Neural cell (in vitro differentiated cells): ENCODE measurements at regions not wholly inside any gene's neighbourhood (a gene's known extent, or its start where the extent isn't known, plus 50 kb on each side); places are given as distances from the start of the nearest gene placed in this dataset.

Experiments used
- EZH2 ChIP-seq: fragments of 200-600, 300-800 bp; shearing (Covaris generic), sonication (generic); IDR thresholded peaks from 2 replicates; pipeline ENCODE4 v1.6.1; 2014; ENCODE audit warnings: antibody characterized with exemption, low read length, borderline replicate concordance, mild to moderate bottlenecking; ENCODE audit not compliant: insufficient read depth, poor library complexity, severe bottlenecking
- SMC3 ChIP-seq: fragments of 450-650 bp; conservative IDR thresholded peaks from 2 replicates; pipeline ENCODE4 v1.6.1; 2014; ENCODE audit warnings: antibody characterized with exemption, mild to moderate bottlenecking, moderate library complexity; ENCODE audit not compliant: poor library complexity
- TAF1 ChIP-seq: IDR thresholded peaks from 2 replicates; pipeline ENCODE4 v1.6.1; 2012; ENCODE audit warnings: low read depth
- TF ChIP-seq, protein P1 (sequence below): fragments of 450-650 bp; IDR thresholded peaks from 2 replicates; pipeline ENCODE4 v1.5.1; 2014; ENCODE audit warnings: antibody characterized with exemption, mild to moderate bottlenecking, moderate library complexity; ENCODE audit not compliant: poor library complexity, severe bottlenecking
- TF ChIP-seq, protein P2 (sequence below): IDR thresholded peaks from 2 replicates; pipeline ENCODE4 v1.6.1; 2012; ENCODE audit warnings: borderline replicate concordance

DNA sequence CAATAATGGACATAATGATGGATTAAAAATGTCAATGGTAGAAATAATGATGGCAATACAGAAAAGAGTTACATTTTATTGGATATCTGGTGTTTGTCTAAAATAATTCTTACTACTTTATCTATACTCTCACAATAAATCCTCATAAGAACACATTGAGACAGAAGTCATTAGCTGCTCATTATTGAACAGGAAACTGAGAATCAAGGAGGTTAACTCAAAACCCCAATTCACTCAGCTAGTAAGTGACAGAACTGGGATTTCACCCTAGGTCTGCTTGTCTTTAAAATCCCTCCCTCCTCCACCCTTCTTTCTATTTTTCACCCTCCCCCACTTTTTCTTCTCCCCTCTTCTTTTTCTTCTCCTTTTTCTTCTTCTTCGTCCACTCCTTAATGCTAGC is 285.8 kb upstream of the TNC start:
- TF ChIP-seq, protein P1, sequence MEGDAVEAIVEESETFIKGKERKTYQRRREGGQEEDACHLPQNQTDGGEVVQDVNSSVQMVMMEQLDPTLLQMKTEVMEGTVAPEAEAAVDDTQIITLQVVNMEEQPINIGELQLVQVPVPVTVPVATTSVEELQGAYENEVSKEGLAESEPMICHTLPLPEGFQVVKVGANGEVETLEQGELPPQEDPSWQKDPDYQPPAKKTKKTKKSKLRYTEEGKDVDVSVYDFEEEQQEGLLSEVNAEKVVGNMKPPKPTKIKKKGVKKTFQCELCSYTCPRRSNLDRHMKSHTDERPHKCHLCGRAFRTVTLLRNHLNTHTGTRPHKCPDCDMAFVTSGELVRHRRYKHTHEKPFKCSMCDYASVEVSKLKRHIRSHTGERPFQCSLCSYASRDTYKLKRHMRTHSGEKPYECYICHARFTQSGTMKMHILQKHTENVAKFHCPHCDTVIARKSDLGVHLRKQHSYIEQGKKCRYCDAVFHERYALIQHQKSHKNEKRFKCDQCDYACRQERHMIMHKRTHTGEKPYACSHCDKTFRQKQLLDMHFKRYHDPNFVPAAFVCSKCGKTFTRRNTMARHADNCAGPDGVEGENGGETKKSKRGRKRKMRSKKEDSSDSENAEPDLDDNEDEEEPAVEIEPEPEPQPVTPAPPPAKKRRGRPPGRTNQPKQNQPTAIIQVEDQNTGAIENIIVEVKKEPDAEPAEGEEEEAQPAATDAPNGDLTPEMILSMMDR = no peak
- TF ChIP-seq, protein P2, sequence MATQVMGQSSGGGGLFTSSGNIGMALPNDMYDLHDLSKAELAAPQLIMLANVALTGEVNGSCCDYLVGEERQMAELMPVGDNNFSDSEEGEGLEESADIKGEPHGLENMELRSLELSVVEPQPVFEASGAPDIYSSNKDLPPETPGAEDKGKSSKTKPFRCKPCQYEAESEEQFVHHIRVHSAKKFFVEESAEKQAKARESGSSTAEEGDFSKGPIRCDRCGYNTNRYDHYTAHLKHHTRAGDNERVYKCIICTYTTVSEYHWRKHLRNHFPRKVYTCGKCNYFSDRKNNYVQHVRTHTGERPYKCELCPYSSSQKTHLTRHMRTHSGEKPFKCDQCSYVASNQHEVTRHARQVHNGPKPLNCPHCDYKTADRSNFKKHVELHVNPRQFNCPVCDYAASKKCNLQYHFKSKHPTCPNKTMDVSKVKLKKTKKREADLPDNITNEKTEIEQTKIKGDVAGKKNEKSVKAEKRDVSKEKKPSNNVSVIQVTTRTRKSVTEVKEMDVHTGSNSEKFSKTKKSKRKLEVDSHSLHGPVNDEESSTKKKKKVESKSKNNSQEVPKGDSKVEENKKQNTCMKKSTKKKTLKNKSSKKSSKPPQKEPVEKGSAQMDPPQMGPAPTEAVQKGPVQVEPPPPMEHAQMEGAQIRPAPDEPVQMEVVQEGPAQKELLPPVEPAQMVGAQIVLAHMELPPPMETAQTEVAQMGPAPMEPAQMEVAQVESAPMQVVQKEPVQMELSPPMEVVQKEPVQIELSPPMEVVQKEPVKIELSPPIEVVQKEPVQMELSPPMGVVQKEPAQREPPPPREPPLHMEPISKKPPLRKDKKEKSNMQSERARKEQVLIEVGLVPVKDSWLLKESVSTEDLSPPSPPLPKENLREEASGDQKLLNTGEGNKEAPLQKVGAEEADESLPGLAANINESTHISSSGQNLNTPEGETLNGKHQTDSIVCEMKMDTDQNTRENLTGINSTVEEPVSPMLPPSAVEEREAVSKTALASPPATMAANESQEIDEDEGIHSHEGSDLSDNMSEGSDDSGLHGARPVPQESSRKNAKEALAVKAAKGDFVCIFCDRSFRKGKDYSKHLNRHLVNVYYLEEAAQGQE = no peak
- TF ChIP-seq SMC3 = no peak
- no peak for TF ChIP-seq TAF1
- no peak for TF ChIP-seq EZH2
